H4 (cell line): ENCODE measurements at regions not wholly inside any gene's neighbourhood (a gene's known extent, or its start where the extent isn't known, plus 50 kb on each side); places are given as distances from the start of the nearest gene placed in this dataset.

Experiments used
- DNase-seq: peaks from one replicate; pipeline ENCODE4 v3.0.0-alpha.2; 2015; ENCODE audit warnings: low spot score

DNA sequence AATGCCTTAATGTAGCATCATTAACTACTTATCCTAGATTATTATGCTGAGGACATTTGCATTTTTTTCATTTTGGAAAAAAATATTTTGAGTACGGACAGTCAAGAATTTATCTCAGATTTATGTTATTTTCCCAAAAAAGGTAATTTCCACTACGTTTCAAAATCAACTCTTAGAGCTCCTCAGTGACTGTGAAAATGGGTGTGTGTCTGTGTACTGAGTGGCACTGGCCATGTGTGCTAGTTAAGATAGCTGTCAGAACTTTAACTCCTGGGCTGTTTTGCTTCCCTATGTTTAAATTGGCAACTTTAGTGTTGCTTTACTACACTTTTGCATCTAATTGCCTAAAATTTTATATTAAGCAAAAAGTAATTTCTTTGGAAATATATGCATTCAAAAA lies 927.4 kb downstream of the EFNB2 start:
- no peak for DNase-seq

- DNase-seq = no peak
These were observed 928.0 kb downstream of the EFNB2 start for GRCh38 chr13:105607426-105607825.

- DNase-seq = no peak
These were observed 928.4 kb downstream of the EFNB2 start for GRCh38 chr13:105607016-105607415.

- no peak for DNase-seq
These were observed 932.3 kb downstream of the EFNB2 start for GRCh38 chr13:105602956-105603670.

GRCh38 chr13:105599477-105600037 lies 935.9 kb downstream of the EFNB2 start:
- no peak for DNase-seq

GRCh38 chr13:105598529-105598928 lies 936.9 kb downstream of the EFNB2 start:
- DNase-seq = no peak

GRCh38 chr13:105597573-105597972 lies 937.9 kb downstream of the EFNB2 start:
- peak; percentile 5 for DNase-seq

GRCh38 chr13:105595471-105595870 lies 940.0 kb downstream of the EFNB2 start:
- no peak for DNase-seq

- no peak for DNase-seq
These were observed 944.2 kb downstream of the EFNB2 start for GRCh38 chr13:105591277-105591676.

DNA sequence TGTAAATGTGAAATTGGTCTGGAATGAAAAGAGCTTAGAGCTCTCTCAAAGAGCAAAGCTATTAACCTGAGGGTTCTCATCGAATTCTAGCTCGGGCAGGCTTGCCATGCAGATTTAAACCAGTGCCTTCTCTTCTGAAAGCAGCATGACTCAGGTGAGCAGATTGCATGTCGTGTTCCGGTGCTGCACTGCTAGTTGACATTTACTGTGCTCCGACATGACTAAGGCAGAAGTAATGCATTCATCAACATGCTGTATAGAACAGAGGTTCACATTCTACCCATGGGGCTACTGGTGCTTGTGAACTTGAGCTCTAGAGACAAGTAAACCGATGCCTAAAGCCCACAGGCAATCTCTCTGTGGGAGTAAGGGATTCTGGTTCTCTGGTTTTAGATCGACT lies 947.7 kb downstream of the EFNB2 start:
- DNase-seq = peak; percentile 14

DNA sequence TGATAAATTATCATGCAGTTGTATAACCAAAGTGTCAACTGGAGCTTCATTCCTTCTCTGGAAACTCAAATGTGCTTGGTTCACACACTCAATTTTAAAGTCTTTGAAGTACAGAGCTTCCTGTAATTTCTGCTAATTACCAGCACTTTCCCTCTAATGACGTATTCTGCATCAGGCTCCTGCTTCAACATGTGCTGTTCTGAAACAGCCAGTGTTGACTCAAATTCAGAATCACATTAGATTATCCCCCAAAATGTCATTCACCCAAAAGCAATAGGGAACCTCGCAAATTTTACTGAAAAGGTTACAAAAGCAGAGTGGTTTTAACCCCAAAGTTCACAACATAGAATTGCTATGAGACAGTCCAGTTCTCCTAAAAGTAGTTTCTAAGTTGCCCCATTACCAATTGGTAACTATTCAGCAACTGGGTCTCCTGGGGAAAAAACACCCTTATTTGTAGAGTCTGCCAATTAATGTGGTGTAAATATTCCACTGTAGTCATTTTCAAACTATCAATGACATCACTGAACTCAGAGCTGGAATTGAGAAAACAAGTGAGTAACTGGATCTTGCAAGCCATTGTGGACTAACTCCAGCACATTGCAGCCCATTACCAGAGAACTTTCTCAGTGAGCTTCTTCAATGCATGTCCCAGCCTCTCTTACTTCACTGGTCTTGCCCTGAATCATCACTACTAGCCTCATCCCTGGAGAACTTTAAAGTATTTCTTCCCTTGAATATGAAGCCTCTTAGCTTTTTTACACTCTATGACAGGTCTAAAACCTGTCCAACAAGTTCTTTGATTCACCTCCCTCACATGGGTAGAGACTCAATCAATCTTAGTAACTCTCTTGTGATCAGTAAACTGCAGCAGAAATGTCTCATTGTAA lies 955.4 kb downstream of the EFNB2 start:
- no peak for DNase-seq

DNA sequence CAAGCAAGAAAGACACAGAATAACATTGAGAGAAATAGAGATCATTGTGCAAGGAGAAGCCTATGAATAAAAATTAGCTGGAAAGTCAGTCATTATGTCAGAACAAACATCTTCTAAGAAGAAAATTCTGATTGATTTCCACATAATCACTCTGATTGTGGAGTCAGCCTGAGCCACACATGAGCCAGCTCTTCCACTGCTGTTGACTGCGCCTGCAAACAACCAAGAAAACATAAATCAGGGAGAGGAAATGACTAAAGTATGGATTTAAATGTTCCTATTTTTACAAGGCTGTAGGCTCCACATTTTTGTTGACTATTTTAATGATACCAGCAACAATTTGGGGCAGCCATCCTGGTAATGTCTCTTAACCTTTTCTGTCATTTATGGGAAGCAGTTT lies 962.3 kb downstream of the EFNB2 start:
- no peak for DNase-seq

- DNase-seq = no peak
These were observed 963.1 kb downstream of the EFNB2 start for GRCh38 chr13:105572401-105572800.

- no peak for DNase-seq
These were observed 965.6 kb downstream of the EFNB2 start for GRCh38 chr13:105569816-105570215.

- DNase-seq = no peak
These were observed 967.4 kb downstream of the EFNB2 start for GRCh38 chr13:105567951-105568525.

- no peak for DNase-seq
These were observed 970.2 kb downstream of the EFNB2 start for GRCh38 chr13:105565136-105565727.

GRCh38 chr13:105552078-105552477 lies 983.4 kb downstream of the EFNB2 start:
- no peak for DNase-seq

DNA sequence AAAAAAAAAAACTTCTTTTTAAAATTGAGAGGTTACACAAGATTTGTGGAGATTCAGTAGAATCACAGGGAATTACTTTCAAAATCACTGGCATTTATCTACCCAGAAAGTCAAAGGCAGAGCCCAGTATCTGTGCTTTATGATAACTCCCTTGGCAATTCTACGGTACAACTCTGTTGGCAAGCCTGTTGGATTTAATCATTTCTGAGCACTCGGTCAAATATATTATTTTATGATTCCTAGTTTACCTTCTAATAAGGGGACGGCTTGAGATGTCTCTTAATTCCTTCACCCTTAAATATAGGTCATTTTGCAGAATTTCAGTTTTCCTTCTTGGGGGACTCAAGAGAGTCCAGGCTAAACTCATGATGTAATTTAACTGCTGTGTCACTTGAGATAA lies 987.6 kb downstream of the EFNB2 start:
- DNase-seq = no peak

- no peak for DNase-seq
These were observed 989.7 kb downstream of the EFNB2 start for GRCh38 chr13:105545811-105546210.

DNA sequence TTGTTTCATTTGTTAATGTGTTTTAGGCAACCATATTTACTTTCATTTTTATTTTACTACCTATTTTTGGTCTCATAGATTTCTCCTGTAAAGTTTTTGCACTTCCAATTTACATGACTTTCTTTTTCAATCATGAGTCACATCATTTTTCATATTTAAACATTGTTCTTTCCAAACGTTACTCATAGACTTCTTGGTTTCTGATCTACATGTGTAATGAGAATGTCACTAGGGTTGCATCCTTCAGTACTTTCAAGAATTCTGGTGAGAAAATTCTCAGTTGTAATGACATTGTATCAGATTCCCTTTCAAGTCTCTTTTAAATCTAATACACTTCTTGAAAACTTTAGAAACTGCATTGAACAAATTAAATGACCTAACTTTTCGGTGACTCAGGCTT lies 991.7 kb downstream of the EFNB2 start:
- DNase-seq = no peak

DNA sequence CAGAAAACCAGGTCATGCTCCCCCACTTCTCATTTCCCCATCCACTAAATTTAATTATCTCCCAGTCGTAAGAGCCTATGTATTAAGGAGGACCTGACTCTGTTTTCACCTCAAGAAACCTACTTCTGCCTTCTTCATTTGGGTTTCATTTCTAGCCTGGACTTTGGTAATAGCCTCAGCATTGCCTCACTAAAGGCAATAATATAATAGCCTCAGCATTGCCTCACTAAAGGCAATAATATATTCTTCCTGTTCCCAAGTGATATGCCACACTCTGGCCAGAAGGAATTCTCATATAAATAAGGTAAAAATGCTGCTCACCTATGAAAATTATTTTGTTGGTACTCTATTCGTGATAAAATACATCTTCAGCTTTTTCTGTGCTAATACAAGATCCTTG lies 993.9 kb downstream of the EFNB2 start:
- no peak for DNase-seq

DNA sequence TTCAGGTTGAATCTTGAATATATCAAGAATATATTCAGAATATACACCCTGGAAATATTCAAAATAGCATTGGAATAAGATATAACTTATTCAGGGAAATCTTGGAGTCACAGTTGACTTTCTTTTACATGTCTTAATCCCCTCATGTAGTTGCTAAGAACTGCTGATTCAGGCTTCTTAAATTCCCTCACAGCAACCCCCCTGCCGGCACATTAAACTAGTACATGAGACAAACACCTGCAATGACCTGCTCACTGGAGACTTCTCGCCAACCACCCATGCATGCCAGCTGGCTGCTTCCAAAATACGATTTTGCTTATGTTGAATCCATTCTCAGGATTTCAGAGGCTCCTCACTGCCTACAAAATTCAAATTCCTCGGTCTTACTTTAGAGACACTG lies 997.1 kb downstream of the EFNB2 start:
- no peak for DNase-seq
